Retinal pigment epithelial cell (primary cell): ENCODE measurements at regions not wholly inside any gene's neighbourhood (a gene's known extent, or its start where the extent isn't known, plus 50 kb on each side); places are given as distances from the start of the nearest gene placed in this dataset.

ENCODE experiments used
- DNase-seq: peaks from one replicate; pipeline ENCODE4 v3.0.0-alpha.2; 2010; ENCODE audit warnings: low read depth
- H3K4me3 ChIP-seq: 2 replicates; pipeline ENCODE4 v1.5.1; 2011; ENCODE audit warnings: mild to moderate bottlenecking, low read length, control low read depth, moderate library complexity
- CTCF ChIP-seq: conservative IDR thresholded peaks from 2 replicates; pipeline ENCODE4 v1.5.1; 2011; ENCODE audit warnings: low read depth, low read length, control low read depth, inconsistent platforms

DNA sequence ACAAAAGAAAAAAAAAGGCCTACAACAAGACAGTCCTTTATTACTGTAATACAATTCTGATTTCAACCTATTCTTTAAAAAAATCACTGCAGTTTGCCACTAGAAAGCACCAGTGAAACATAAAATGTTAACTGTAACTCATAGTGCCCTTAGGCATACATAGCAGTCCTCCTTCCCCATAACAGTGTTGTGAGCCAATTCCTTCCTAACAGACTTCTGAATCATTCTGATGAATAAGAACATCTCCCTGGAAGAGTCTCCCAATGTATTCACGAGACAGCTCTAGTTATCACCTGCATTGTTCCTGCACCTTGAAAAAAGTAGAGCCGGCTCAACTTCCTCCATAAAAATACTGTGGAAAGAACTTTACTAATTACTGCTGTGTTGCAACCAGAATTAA lies 213.6 kb upstream of the FSCB start:
- no peak for DNase-seq
- no peak for TF ChIP-seq CTCF
- no peak overlapping the region for H3K4me3 ChIP-seq

GRCh38 chr14:44712024-44712815 lies 205.1 kb upstream of the FSCB start:
- H3K4me3 ChIP-seq = no peak overlapping the region
- DNase-seq = no peak
- no peak for TF ChIP-seq CTCF

- H3K4me3 ChIP-seq = no peak overlapping the region
- no peak for TF ChIP-seq CTCF
- no peak for DNase-seq
Measured at GRCh38 chr14:44701563-44702263, 194.6 kb upstream of the FSCB start.

GRCh38 chr14:44700694-44701093 lies 193.6 kb upstream of the FSCB start:
- no peak overlapping the region for H3K4me3 ChIP-seq
- no peak for TF ChIP-seq CTCF
- DNase-seq = no peak

GRCh38 chr14:44700184-44700583 lies 193.1 kb upstream of the FSCB start:
- TF ChIP-seq CTCF = no peak
- DNase-seq = peak; percentile 94

GRCh38 chr14:44699391-44699790 lies 192.3 kb upstream of the FSCB start:
- no peak for DNase-seq
- TF ChIP-seq CTCF = no peak
- H3K4me3 ChIP-seq = no peak overlapping the region

More at GRCh38 chr14:44700184-44700583, 193.1 kb upstream of the FSCB start:
- no peak overlapping the region for H3K4me3 ChIP-seq

DNA sequence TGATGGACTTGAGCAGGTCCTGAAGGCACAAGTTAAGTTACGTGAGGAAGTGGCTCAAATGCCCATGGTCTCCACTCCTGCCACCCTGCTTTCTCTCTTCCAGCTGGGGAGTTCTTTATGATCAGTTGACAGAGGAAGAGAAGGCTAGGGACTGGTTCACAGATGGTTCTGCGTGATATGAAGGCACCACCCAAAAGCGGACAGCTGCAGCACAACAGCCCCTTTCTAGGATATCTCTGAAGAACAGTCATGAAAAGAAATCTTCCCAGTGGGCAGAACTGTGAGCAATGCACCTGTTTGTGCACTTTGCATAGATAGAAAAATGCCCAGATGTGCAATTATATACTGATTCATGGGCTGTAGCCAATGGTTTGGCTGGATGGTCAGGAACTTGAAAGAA lies 162.4 kb upstream of the FSCB start:
- H3K4me3 ChIP-seq = no peak overlapping the region
- no peak for TF ChIP-seq CTCF
- DNase-seq = no peak
